ENCODE measurements at regions not wholly inside any gene's neighbourhood (a gene's known extent, or its start where the extent isn't known, plus 50 kb on each side); places are given as distances from the start of the nearest gene placed in this dataset.

DNA sequence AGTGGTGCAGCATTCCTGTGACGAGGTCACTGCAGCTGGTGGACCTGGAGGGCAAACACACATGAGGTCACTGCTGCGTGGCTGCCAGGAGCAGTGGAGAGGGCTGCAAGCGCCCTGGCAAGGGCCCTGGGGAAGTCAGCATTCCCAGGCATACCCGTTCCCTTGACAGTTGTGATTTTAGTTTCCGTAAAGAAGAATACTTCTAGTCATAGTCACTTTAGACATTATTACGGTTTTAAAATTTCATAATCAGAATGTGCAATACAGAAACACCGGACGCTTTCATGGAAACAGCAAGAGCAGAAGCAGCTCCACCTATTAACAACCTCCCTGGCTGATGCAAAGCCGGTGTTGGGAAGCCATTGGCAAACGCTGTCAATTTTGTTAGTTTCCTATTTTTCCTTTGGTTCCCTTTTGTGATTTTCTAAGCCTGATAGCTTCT, 129.8 kb downstream of the GADD45G start:
- ATAC-seq (ENCODE audit: low read depth) (no peak), DNase-seq (ENCODE audit: low spot score) (no peak)
- H3K27ac ChIP-seq (ENCODE audit: poor library complexity, severe bottlenecking), result no peak overlapping the region
- H3K9me3 ChIP-seq (ENCODE audit: severe bottlenecking), result no peaks in the 10 kb centered on the region
- no peak for TF ChIP-seq CTCF (IDR thresholded peaks at IDR 0.05; ENCODE audit: poor library complexity, severe bottlenecking)
- H3K4me1 ChIP-seq (ENCODE audit: insufficient read depth, poor library complexity, severe bottlenecking), result peaks cover 9% of the 10 kb centered on the region
- H3K36me3 ChIP-seq (ENCODE audit: low read depth), result no peaks in the 10 kb centered on the region
- no peaks in the 10 kb centered on the region for H3K27me3 ChIP-seq (ENCODE audit: insufficient read depth, poor library complexity, severe bottlenecking)
- no peak overlapping the region for H3K4me3 ChIP-seq (ENCODE audit: severe bottlenecking)

DNA sequence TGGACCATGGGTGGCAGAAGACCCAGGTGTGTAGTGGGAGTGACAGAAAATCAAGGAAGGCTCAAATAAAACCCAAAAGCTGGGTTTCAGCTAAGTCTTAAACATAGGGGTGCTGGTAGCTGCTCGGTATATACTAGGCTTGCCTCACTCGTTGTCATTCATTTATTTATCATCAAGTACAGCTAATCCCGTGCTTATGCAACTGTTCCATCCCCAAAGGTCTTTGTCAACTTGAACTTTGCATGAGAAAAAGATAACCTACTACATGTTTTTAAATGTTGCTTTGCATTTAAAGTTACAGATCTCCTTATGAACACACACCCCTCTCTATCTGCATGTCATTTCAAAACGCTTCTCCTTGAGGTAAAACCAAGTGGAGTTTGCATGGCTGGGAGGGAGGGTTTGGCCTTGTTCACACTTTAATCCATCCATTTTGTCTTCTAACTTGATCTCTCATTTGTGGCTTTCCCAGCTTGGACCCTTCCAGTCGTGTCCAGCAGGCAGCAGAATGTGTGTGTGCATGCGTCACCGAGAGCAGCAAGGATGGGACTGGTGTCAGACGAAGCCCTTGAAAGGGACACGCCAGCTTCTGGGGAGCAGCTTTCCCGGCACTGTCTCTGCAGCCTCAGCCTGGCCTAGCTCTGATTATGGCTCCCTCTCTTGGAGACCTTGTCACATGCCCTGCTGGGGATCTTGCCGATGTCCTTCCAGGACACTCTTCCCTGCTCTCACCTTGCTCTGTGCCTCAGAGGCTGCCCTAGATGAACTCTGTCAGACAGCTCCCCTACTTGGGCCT, 133.5 kb downstream of the GADD45G start:
- no peak for TF ChIP-seq CTCF (IDR thresholded peaks at IDR 0.05; ENCODE audit: poor library complexity, severe bottlenecking)
- Histone ChIP-seq H3K27ac (ENCODE audit: poor library complexity, severe bottlenecking) (no peak overlapping the region), H3K9me3 (ENCODE audit: severe bottlenecking) (no peaks in the 10 kb centered on the region), H3K36me3 (ENCODE audit: low read depth) (no peaks in the 10 kb centered on the region), H3K4me1 (ENCODE audit: insufficient read depth, poor library complexity, severe bottlenecking) (no peaks in the 10 kb centered on the region), H3K4me3 (ENCODE audit: severe bottlenecking) (no peak overlapping the region), H3K27me3 (ENCODE audit: insufficient read depth, poor library complexity, severe bottlenecking) (no peaks in the 10 kb centered on the region)
- ATAC-seq (ENCODE audit: low read depth) (peak; percentile 49; the same call in 2 of the 3 replicates), DNase-seq (ENCODE audit: low spot score) (no peak)

DNA sequence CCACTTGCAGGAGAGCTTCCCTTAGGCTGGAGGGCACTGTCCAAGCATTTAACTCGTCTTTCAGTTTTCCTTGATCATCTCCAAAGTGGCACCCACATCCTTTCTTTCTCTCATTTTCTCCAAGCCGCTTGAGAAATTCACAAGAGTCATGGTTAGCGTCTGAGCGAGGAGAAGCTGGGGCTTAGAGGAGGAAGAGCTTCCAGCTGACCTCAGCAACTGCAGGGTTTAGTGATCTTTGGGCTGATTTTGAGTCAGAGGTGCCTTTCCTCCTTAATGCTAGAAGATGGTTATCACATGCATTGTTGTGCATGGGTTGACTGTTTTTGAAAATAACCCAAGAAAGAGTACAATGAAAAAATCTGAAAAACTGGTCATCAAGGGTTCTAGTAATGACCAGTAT, 134.7 kb downstream of the GADD45G start:
- DNase-seq (ENCODE audit: low spot score) (no peak), ATAC-seq (ENCODE audit: low read depth) (no peak)
- Histone ChIP-seq H3K27ac (ENCODE audit: poor library complexity, severe bottlenecking) (no peak overlapping the region), H3K36me3 (ENCODE audit: low read depth) (no peaks in the 10 kb centered on the region), H3K4me3 (ENCODE audit: severe bottlenecking) (no peak overlapping the region), H3K9me3 (ENCODE audit: severe bottlenecking) (no peaks in the 10 kb centered on the region), H3K4me1 (ENCODE audit: insufficient read depth, poor library complexity, severe bottlenecking) (no peaks in the 10 kb centered on the region), H3K27me3 (ENCODE audit: insufficient read depth, poor library complexity, severe bottlenecking) (no peaks in the 10 kb centered on the region)
- TF ChIP-seq CTCF (IDR thresholded peaks at IDR 0.05; ENCODE audit: poor library complexity, severe bottlenecking), result no peak

- no peaks in the 10 kb centered on the region for H3K4me1 ChIP-seq (ENCODE audit: insufficient read depth, poor library complexity, severe bottlenecking)
- ATAC-seq (ENCODE audit: low read depth), result no peak
These were observed 135.1 kb downstream of the GADD45G start for GRCh38 chr9:89739916-89740315.

More at GRCh38 chr9:89739916-89740315, 135.1 kb downstream of the GADD45G start:
- H3K4me3 ChIP-seq (ENCODE audit: severe bottlenecking), result no peak overlapping the region
- H3K27me3 ChIP-seq (ENCODE audit: insufficient read depth, poor library complexity, severe bottlenecking), result no peaks in the 10 kb centered on the region
- H3K9me3 ChIP-seq (ENCODE audit: severe bottlenecking), result no peaks in the 10 kb centered on the region
- no peak for DNase-seq (ENCODE audit: low spot score)
- no peak for TF ChIP-seq CTCF (IDR thresholded peaks at IDR 0.05; ENCODE audit: poor library complexity, severe bottlenecking)
- H3K36me3 ChIP-seq (ENCODE audit: low read depth), result no peaks in the 10 kb centered on the region
- H3K27ac ChIP-seq (ENCODE audit: poor library complexity, severe bottlenecking), result no peak overlapping the region
